Aorta (tissue), 5 donors: ENCODE measurements at regions not wholly inside any gene's neighbourhood (a gene's known extent, or its start where the extent isn't known, plus 50 kb on each side); places are given as distances from the start of the nearest gene placed in this dataset.
A peak's percentile ranks its signal among the peaks of the same experiment; 100 is the strongest.

Experiments used
- ATAC-seq: fragments of 200-7000 bp; cut with Tn5 transposase; one replicate; pipeline ENCODE4 v1.9.1; 2022; ENCODE audit warnings: moderate library complexity; ENCODE audit not compliant: low FRiP score
- DNase-seq, 2 donors: peaks; one replicate each; pipeline ENCODE4 v3.0.0-alpha.2; 2020
- H3K27ac ChIP-seq, 2 donors: one replicate each; pipeline ENCODE4 v1.5.1; 2013; ENCODE audit warnings: low read length in 2 of 2, mild to moderate bottlenecking in 2 of 2, moderate library complexity in 2 of 2, control low read depth in 1 of 2, inconsistent platforms in 1 of 2, low read depth in 1 of 2
- H3K27me3 ChIP-seq, 2 donors: one replicate each; pipeline ENCODE4 v1.6.1; 2013; ENCODE audit warnings: control low read depth in 1 of 2, low read length in 1 of 2, mild to moderate bottlenecking in 1 of 2, moderate library complexity in 1 of 2; ENCODE audit not compliant: insufficient read depth in 2 of 2, control insufficient read depth in 1 of 2
- H3K36me3 ChIP-seq, 2 donors: one replicate each; pipeline ENCODE4 v1.6.1; 2013; ENCODE audit warnings: control low read depth in 1 of 2, low read length in 1 of 2, mild to moderate bottlenecking in 1 of 2; ENCODE audit not compliant: insufficient read depth in 2 of 2, control insufficient read depth in 1 of 2
- H3K4me1 ChIP-seq, 2 donors: one replicate each; pipeline ENCODE4 v1.6.1; 2013; ENCODE audit warnings: low read length in 2 of 2, control low read depth in 1 of 2, mild to moderate bottlenecking in 1 of 2, moderate library complexity in 1 of 2; ENCODE audit not compliant: insufficient read depth in 2 of 2, control insufficient read depth in 1 of 2
- H3K4me3 ChIP-seq, 2 donors: one replicate each; pipeline ENCODE4 v1.5.1; 2013; ENCODE audit warnings: low read length in 2 of 2, control low read depth in 1 of 2, mild to moderate bottlenecking in 1 of 2
- H3K9me3 ChIP-seq: one replicate; pipeline ENCODE4 v1.6.1; 2013; ENCODE audit warnings: mild to moderate bottlenecking, low read length; ENCODE audit not compliant: control insufficient read depth
- WGBS, 2 donors: extraction: QIAGEN DNeasy Blood & Tissue Kit; methylation state at CpG; one replicate each; pipeline ENCODE4 v1.1.7; 2013; 5-methylcytosine and 5-hydroxymethylcytosine counted together
- intact Hi-C, 2 donors: fragments of 100-400 bp; cut with DNase I; formaldehyde crosslinking; loops; one replicate each; pipeline versions ENCODE4 v1.14.2 to v1.15.0; 2022
- donor health status: healthy with polysubstance abuse.
- donor health status: Bipolar disorder and iron deficiency.
- donor health status: DM: no; HTN: no; CAD: no.
- donor health status: DM: no; HTN: no; CAD: no.
- donor health status: DM: yes; HTN: yes; CAD: no.

GRCh38 chr17:17415006-17415405 lies 61.8 kb upstream of the MED9 start:
- intact Hi-C loops = no loop called here
- no peaks in the 10 kb centered on the region for H3K9me3 ChIP-seq
- WGBS, 2 donors = 78 to 79% methylated on average over 3 of the region's 3 CpGs
- H3K4me1 ChIP-seq = no peaks in the 10 kb centered on the region
- no peaks in the 10 kb centered on the region for H3K36me3 ChIP-seq
- no peak for DNase-seq
- H3K4me3 ChIP-seq = no peak overlapping the region
- no peak for ATAC-seq
- no peaks in the 10 kb centered on the region for H3K27me3 ChIP-seq
- no peak overlapping the region for H3K27ac ChIP-seq

- no peaks in the 10 kb centered on the region for H3K36me3 ChIP-seq
- intact Hi-C loops = no loop called here
- ATAC-seq = no peak
Observed at GRCh38 chr17:17416007-17416399, 60.8 kb upstream of the MED9 start.

GRCh38 chr17:17416400-17417360 lies 60.1 kb upstream of the MED9 start:
- DNase-seq (no peak), ATAC-seq (no peak)
- 84 to 86% methylated on average over 16 of the region's 16 CpGs for WGBS, 2 donors

More at GRCh38 chr17:17416007-17416399, 60.8 kb upstream of the MED9 start:
- Histone ChIP-seq H3K4me3 (no peak overlapping the region), H3K27ac (no peak overlapping the region), H3K9me3 (no peaks in the 10 kb centered on the region), H3K27me3 (no peaks in the 10 kb centered on the region), H3K4me1 (no peaks in the 10 kb centered on the region)
- WGBS, 2 donors = 96 to 98% methylated on average over 2 of the region's 2 CpGs
- no peak for DNase-seq

GRCh38 chr17:17417718-17418181 lies 59.0 kb upstream of the MED9 start:
- H3K4me3 ChIP-seq = no peak overlapping the region
- DNase-seq (no peak), ATAC-seq (no peak)
- no peaks in the 10 kb centered on the region for H3K9me3 ChIP-seq
- WGBS, 2 donors = 93 to 94% methylated on average over 5 of the region's 5 CpGs
- H3K36me3 ChIP-seq = no peaks in the 10 kb centered on the region
- no peak overlapping the region for H3K27ac ChIP-seq
- no peaks in the 10 kb centered on the region for H3K27me3 ChIP-seq
- no peaks in the 10 kb centered on the region for H3K4me1 ChIP-seq
- intact Hi-C loops = no loop called here

More at GRCh38 chr17:17416400-17417360, 60.1 kb upstream of the MED9 start:
- H3K27me3 ChIP-seq = no peaks in the 10 kb centered on the region
- no peak overlapping the region for H3K4me3 ChIP-seq
- no peak overlapping the region for H3K27ac ChIP-seq
- intact Hi-C loops = no loop called here
- H3K36me3 ChIP-seq = no peaks in the 10 kb centered on the region
- no peaks in the 10 kb centered on the region for H3K4me1 ChIP-seq
- H3K9me3 ChIP-seq = no peaks in the 10 kb centered on the region

GRCh38 chr17:17419166-17419565 lies 57.6 kb upstream of the MED9 start:
- H3K27me3 ChIP-seq = no peaks in the 10 kb centered on the region
- WGBS, 2 donors = 92% methylated on average over 2 of the region's 2 CpGs
- ATAC-seq (no peak), DNase-seq (no peak)
- H3K27ac ChIP-seq = no peak overlapping the region
- no peaks in the 10 kb centered on the region for H3K4me1 ChIP-seq
- H3K36me3 ChIP-seq = no peaks in the 10 kb centered on the region
- intact Hi-C loops = no loop called here
- H3K4me3 ChIP-seq = no peak overlapping the region
- no peaks in the 10 kb centered on the region for H3K9me3 ChIP-seq

- WGBS, 2 donors = 81 to 83% methylated on average over 4 of the region's 4 CpGs
- ATAC-seq (no peak), DNase-seq (no peak)
- H3K4me3 ChIP-seq = no peak overlapping the region
- no peaks in the 10 kb centered on the region for H3K36me3 ChIP-seq
- intact Hi-C loops = no loop called here
- H3K27me3 ChIP-seq = no peaks in the 10 kb centered on the region
- H3K27ac ChIP-seq = no peak overlapping the region
- no peaks in the 10 kb centered on the region for H3K4me1 ChIP-seq
- no peaks in the 10 kb centered on the region for H3K9me3 ChIP-seq
Observed at GRCh38 chr17:17419631-17420030, 57.2 kb upstream of the MED9 start.

- 59 to 71% methylated on average over 4 of the region's 4 CpGs for WGBS, 2 donors
- intact Hi-C loops = no loop called here
- no peaks in the 10 kb centered on the region for H3K27me3 ChIP-seq
- ATAC-seq (peak; percentile 39), DNase-seq (no peak)
- no peaks in the 10 kb centered on the region for H3K36me3 ChIP-seq
- H3K27ac ChIP-seq = no peak overlapping the region
- H3K4me1 ChIP-seq = no peaks in the 10 kb centered on the region
- no peak overlapping the region for H3K4me3 ChIP-seq
- H3K9me3 ChIP-seq = no peaks in the 10 kb centered on the region
Observed at GRCh38 chr17:17420082-17420481, 56.7 kb upstream of the MED9 start.

- Histone ChIP-seq H3K4me1 (no peaks in the 10 kb centered on the region), H3K27me3 (no peaks in the 10 kb centered on the region), H3K4me3 (no peak overlapping the region), H3K27ac (no peak overlapping the region), H3K36me3 (no peaks in the 10 kb centered on the region), H3K9me3 (no peaks in the 10 kb centered on the region)
- ATAC-seq (peak; percentile 35), DNase-seq (peak; percentile 63 to 86)
- WGBS, 2 donors = 66 to 76% methylated on average over 16 of the region's 16 CpGs
- intact Hi-C loops = no loop called here
Observed at GRCh38 chr17:17420561-17421269, 56.1 kb upstream of the MED9 start.
